HepG2 (cell line): ENCODE measurements at regions not wholly inside any gene's neighbourhood (a gene's known extent, or its start where the extent isn't known, plus 50 kb on each side); places are given as distances from the start of the nearest gene placed in this dataset.

Experiments
- ATAC-seq: fragments of 200-7000 bp; cut with Tn5 transposase; 3 replicates; pipeline ENCODE4 v1.9.1; 2020; ENCODE audit warnings: mild to moderate bottlenecking, moderate library complexity
- BruUV-seq: library from RNA; stranded (reverse); fragments of 400-500 nt; replicated peaks from 2 replicates; lab custom pipeline; 2021; lab: Mats Ljungman, UMichigan
- CTCF ChIA-PET: fragments of 300-600 bp; formaldehyde crosslinking; extraction: SDS; loops from one replicate; lab custom pipeline; 2021; ENCODE audit warnings: low total read pairs, inconsistent platforms, low intra/inter-chr PET ratio; lab: Yijun Ruan, JAX
- POLR2A ChIA-PET: fragments of 350-600 bp; sonication (Branson Sonifier 250); formaldehyde crosslinking; loops from one replicate; lab custom pipeline; 2020; ENCODE audit warnings: antibody characterized with exemption, inconsistent platforms; lab: Yijun Ruan, JAX
- DNase-seq: peaks from one replicate; pipeline ENCODE4 v3.0.0-alpha.2; 2015; ENCODE audit warnings: low spot score
- FAIRE-seq: peaks from 3 replicates; lab custom pipeline; 2011; peaks lifted over from hg19 to GRCh38; lab: Jason Lieb, UNC
- H2AFZ ChIP-seq: one replicate; pipeline ENCODE4 v1.6.1; 2011; ENCODE audit warnings: low read length, inconsistent platforms
- H3K27ac ChIP-seq: fragments of 300-600 bp; 3 replicates; pipeline ENCODE4 v1.8.0; 2011; ENCODE audit warnings: mixed run types, mild to moderate bottlenecking, mixed read lengths, low read length, inconsistent platforms; ENCODE audit not compliant: insufficient read depth; ENCODE audit errors: extremely low read length
- H3K27me3 ChIP-seq, 2 experiments: fragments of 200-600 bp in 1 of 2; 2 replicates in 1 of 2; 3 replicates in 1 of 2; pipeline versions ENCODE4 v1.6.0 to v1.8.0; 2011; ENCODE audit warnings: low read length in 2 of 2, mild to moderate bottlenecking in 2 of 2, moderate library complexity in 2 of 2, inconsistent platforms in 1 of 2; ENCODE audit not compliant: insufficient read depth in 2 of 2, control insufficient read depth in 1 of 2
- H3K36me3 ChIP-seq, 2 experiments: fragments of 200-600 bp in 1 of 2; replicated peaks in 1 of 2; 2 replicates in 1 of 2; 3 replicates in 1 of 2; pipeline versions ENCODE4 v1.5.1 to v1.8.0; 2011; ENCODE audit warnings: low read length in 2 of 2, inconsistent platforms in 1 of 2; ENCODE audit not compliant: insufficient read depth in 2 of 2, control insufficient read depth in 1 of 2
- H3K4me1 ChIP-seq: 2 replicates; pipeline ENCODE4 v1.5.1; 2012; ENCODE audit warnings: low read length, inconsistent platforms; ENCODE audit not compliant: insufficient read depth
- H3K4me2 ChIP-seq: 2 replicates; pipeline ENCODE4 v1.6.0; 2011; ENCODE audit warnings: low read depth, low read length, inconsistent platforms
- H3K4me3 ChIP-seq, 3 experiments: fragments of 200-600 bp in 1 of 3; sonication (generic), shearing (Covaris generic) in 1 of 3; replicated peaks in 1 of 3; 2 replicates each; pipeline ENCODE4 v1.5.1; 2011 to 2016; ENCODE audit warnings: low read length in 3 of 3, inconsistent platforms in 2 of 3, low read depth in 2 of 3, mild to moderate bottlenecking in 2 of 3, control low read depth in 1 of 3, mixed read lengths in 1 of 3; ENCODE audit not compliant: insufficient read depth in 1 of 3
- H3K79me2 ChIP-seq: one replicate; pipeline ENCODE4 v1.6.1; 2011; ENCODE audit warnings: low read length, inconsistent platforms; ENCODE audit not compliant: insufficient read depth
- H3K9ac ChIP-seq: 2 replicates; pipeline ENCODE4 v1.6.0; 2011; ENCODE audit warnings: mild to moderate bottlenecking, low read depth, low read length, inconsistent platforms; ENCODE audit not compliant: insufficient read depth
- H3K9me3 ChIP-seq: 2 replicates; pipeline ENCODE4 v1.5.1; 2012; ENCODE audit warnings: mild to moderate bottlenecking, low read length
- H4K20me1 ChIP-seq: 2 replicates; pipeline ENCODE4 v1.6.0; 2011; ENCODE audit warnings: inconsistent platforms, mild to moderate bottlenecking, low read length, moderate library complexity; ENCODE audit not compliant: insufficient read depth
- HDAC1 ChIP-seq: sonication (generic); formaldehyde crosslinking; IDR thresholded peaks from 2 replicates; pipeline ENCODE4 v1.5.1; 2020; ENCODE audit warnings: mild to moderate bottlenecking, missing genetic modification reagents
- NFIB ChIP-seq: sonication (generic); formaldehyde crosslinking; IDR thresholded peaks from 2 replicates; pipeline ENCODE4 v1.9.0; 2021; ENCODE audit warnings: missing genetic modification reagents, mild to moderate bottlenecking, borderline replicate concordance
- RXRA ChIP-seq: sonication (generic); formaldehyde crosslinking; IDR thresholded peaks from 2 replicates; pipeline ENCODE4 v1.5.1; 2020; ENCODE audit warnings: missing genetic modification reagents
- ZC3H13 ChIP-seq: sonication (generic); formaldehyde crosslinking; IDR thresholded peaks from 2 replicates; pipeline ENCODE4 v1.8.1; 2023; ENCODE audit warnings: mild to moderate bottlenecking, missing genetic modification reagents, moderate library complexity
- ZNF136 ChIP-seq: sonication (generic); formaldehyde crosslinking; IDR thresholded peaks from 2 replicates; pipeline ENCODE4 v1.8.1; 2022; ENCODE audit warnings: low read depth, mild to moderate bottlenecking, moderate library complexity, missing genetic modification reagents
- ZNF547 ChIP-seq: sonication (generic); formaldehyde crosslinking; IDR thresholded peaks from 2 replicates; pipeline ENCODE4 v1.5.1; 2020; ENCODE audit warnings: mild to moderate bottlenecking, missing genetic modification reagents
- WGBS: methylation state at CpG from one replicate; pipeline ENCODE4 v1.1.6; 2017; ENCODE audit warnings: low lambda C conversion rate; 5-methylcytosine and 5-hydroxymethylcytosine counted together
- in situ Hi-C: cut with HindIII; loops from 2 replicates; pipeline ENCODE4 v1.10.0; 2017; ENCODE audit warnings: low pct_unique_long_range_greater_than_20kb; ENCODE audit not compliant: extremely low pct_ligation_motif_present
- intact Hi-C: fragments of 100-400 bp; cut with micrococcal nuclease; formaldehyde crosslinking; loops from one replicate; pipeline ENCODE4 v1.10.0; 2022; ENCODE audit not compliant: unreplicated experiment
- TF ChIP-seq, protein P1 (sequence below): IDR thresholded peaks from 2 replicates; pipeline ENCODE4 v1.6.1; 2016; ENCODE audit warnings: missing biosample characterization, missing genetic modification reagents, low read depth
- TF ChIP-seq, protein P2 (sequence below): sonication (generic); formaldehyde crosslinking; IDR thresholded peaks from 2 replicates; pipeline ENCODE4 v1.5.0; 2020; ENCODE audit warnings: mild to moderate bottlenecking, missing genetic modification reagents, borderline replicate concordance

DNA sequence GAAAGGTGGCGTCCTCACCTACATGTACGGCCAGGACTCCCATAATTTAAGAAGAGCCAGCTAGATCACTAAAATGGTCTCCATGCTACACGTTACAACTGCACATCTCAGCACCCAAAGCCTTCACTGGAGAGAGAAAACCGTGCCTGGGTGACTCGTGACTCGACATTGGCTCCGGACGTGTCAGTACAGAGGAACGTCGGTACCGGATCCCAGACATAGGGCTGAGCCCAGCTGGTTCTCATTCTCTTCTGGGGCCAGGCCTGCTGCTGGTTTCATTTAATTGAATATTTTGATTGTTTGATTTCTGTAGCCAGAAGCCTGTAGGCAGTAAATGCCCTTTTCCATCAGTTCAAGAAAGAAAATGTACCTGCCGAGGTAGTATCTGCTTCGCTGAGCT is 93.1 kb downstream of the HHIPL2 start:
- TF ChIP-seq NFIB (CRISPR knock-in tag) (no peak), ZNF547 (CRISPR knock-in tag) (no peak)
- TF ChIP-seq, protein P1, sequence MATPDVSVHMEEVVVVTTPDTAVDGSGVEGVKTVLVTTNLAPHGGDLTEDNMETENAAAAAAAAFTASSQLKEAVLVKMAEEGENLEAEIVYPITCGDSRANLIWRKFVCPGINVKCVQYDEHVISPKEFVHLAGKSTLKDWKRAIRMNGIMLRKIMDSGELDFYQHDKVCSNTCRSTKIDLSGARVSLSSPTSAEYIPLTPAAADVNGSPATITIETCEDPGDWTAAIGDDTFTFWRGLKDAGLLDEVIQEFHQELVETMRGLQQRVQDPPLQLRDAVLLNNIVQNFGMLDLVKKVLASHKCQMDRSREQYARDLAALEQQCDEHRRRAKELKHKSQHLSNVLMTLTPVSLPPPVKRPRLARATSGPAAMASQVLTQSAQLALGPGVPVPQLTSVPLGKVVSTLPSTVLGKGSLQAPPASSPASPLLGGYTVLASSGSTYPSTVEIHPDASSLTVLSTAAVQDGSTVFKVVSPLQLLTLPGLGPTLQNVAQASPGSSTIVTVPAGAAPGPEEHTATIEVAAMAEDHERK: no peak
- TF ChIP-seq, all 625 proteins: peak for 0
- WGBS: 27% methylated on average over 12 of the region's 13 CpGs
- ChIA-PET POLR2A (interaction anchor here (1.0 kb wide), 1 partner anchor 11 kb away, joined by 4 read pairs; no protein-coding TSS in a partner anchor), CTCF (interaction anchor here (1.7 to 2.1 kb wide), 2 partner anchors 330 to 359 kb away, joined by 4 to 13 read pairs; no protein-coding TSS in a partner anchor)
- no peak for DNase-seq
- Histone ChIP-seq H3K27me3 (peaks cover 0 to 1% of the 10 kb centered on the region in 2 experiments; a peak in 1 of 5 replicates), H3K79me2 (no peaks in the 10 kb centered on the region), H3K4me1 (peaks cover 8% of the 10 kb centered on the region), H3K4me2 (peak overlapping the region; percentile 60), H3K9ac (no peak overlapping the region), H4K20me1 (no peaks in the 10 kb centered on the region), H3K27ac (no peak overlapping the region), H3K36me3 (no peaks in the 10 kb centered on the region), H2AFZ (no peak overlapping the region), H3K4me3 (no peak overlapping the region), H3K9me3 (peaks cover 17% of the 10 kb centered on the region)
- in situ Hi-C loops (loop anchor here (5.0 to 25.0 kb wide), 2 partner anchors 332 to 633 kb away; no protein-coding TSS in a partner anchor), intact Hi-C loops (loop anchor here (1.0 to 5.0 kb wide), 3 partner anchors 358 to 1192 kb away; no protein-coding TSS in a partner anchor)
- no peak for FAIRE-seq
- ATAC-seq: peak; percentile 35
- no TSS peak for BruUV-seq

DNA sequence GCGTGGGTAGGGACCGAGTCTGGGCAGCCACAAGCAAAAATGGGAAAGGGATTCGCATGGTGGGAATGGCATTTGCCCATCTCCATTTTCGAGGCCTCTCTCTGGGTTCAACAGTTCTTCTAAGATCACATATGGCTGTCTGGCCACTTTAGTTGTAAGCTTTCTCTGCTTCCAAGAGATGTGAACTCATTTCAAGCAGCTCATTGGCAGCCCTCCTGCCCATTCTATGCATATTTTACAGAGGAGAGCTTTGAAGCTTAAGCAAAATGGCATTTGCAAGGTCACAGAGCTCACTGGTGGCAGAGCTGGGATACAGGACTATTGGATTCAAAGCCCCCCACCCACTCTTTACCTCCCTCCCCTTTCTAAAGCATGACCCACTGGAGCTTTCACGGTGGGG is 93.7 kb downstream of the HHIPL2 start:
- H3K4me3 ChIP-seq: no peak overlapping the region
- H3K27me3 ChIP-seq: peaks cover 0 to 1% of the 10 kb centered on the region in 2 experiments; a peak in 1 of 5 replicates
- ChIA-PET POLR2A (no interaction called here), CTCF (interaction anchor here (1.7 to 2.1 kb wide), 2 partner anchors 330 to 358 kb away, joined by 4 to 13 read pairs; no protein-coding TSS in a partner anchor)
- DNase-seq (no peak), ATAC-seq (no peak), FAIRE-seq (no peak)
- 42% methylated on average over 5 of the region's 5 CpGs for WGBS
- no peaks in the 10 kb centered on the region for H3K79me2 ChIP-seq
- no TSS peak for BruUV-seq
- no peaks in the 10 kb centered on the region for H4K20me1 ChIP-seq
- in situ Hi-C loops: loop anchor here (25.0 kb wide), 1 partner anchor 633 kb away; no protein-coding TSS in a partner anchor
- no peak overlapping the region for H2AFZ ChIP-seq
- no peak overlapping the region for H3K4me2 ChIP-seq
- no peak overlapping the region for H3K27ac ChIP-seq
- H3K9ac ChIP-seq: no peak overlapping the region
- no peaks in the 10 kb centered on the region for H3K36me3 ChIP-seq
- peaks cover 8% of the 10 kb centered on the region for H3K4me1 ChIP-seq
- peaks cover 17% of the 10 kb centered on the region for H3K9me3 ChIP-seq
- intact Hi-C loops: loop anchor here (2.0 kb wide), 1 partner anchor 975 kb away; no protein-coding TSS in a partner anchor
- TF ChIP-seq ZNF136 (CRISPR knock-in tag) (no peak), HDAC1 (no peak), ZC3H13 (CRISPR knock-in tag) (no peak), RXRA (CRISPR knock-in tag) (no peak)
- TF ChIP-seq, protein P2, sequence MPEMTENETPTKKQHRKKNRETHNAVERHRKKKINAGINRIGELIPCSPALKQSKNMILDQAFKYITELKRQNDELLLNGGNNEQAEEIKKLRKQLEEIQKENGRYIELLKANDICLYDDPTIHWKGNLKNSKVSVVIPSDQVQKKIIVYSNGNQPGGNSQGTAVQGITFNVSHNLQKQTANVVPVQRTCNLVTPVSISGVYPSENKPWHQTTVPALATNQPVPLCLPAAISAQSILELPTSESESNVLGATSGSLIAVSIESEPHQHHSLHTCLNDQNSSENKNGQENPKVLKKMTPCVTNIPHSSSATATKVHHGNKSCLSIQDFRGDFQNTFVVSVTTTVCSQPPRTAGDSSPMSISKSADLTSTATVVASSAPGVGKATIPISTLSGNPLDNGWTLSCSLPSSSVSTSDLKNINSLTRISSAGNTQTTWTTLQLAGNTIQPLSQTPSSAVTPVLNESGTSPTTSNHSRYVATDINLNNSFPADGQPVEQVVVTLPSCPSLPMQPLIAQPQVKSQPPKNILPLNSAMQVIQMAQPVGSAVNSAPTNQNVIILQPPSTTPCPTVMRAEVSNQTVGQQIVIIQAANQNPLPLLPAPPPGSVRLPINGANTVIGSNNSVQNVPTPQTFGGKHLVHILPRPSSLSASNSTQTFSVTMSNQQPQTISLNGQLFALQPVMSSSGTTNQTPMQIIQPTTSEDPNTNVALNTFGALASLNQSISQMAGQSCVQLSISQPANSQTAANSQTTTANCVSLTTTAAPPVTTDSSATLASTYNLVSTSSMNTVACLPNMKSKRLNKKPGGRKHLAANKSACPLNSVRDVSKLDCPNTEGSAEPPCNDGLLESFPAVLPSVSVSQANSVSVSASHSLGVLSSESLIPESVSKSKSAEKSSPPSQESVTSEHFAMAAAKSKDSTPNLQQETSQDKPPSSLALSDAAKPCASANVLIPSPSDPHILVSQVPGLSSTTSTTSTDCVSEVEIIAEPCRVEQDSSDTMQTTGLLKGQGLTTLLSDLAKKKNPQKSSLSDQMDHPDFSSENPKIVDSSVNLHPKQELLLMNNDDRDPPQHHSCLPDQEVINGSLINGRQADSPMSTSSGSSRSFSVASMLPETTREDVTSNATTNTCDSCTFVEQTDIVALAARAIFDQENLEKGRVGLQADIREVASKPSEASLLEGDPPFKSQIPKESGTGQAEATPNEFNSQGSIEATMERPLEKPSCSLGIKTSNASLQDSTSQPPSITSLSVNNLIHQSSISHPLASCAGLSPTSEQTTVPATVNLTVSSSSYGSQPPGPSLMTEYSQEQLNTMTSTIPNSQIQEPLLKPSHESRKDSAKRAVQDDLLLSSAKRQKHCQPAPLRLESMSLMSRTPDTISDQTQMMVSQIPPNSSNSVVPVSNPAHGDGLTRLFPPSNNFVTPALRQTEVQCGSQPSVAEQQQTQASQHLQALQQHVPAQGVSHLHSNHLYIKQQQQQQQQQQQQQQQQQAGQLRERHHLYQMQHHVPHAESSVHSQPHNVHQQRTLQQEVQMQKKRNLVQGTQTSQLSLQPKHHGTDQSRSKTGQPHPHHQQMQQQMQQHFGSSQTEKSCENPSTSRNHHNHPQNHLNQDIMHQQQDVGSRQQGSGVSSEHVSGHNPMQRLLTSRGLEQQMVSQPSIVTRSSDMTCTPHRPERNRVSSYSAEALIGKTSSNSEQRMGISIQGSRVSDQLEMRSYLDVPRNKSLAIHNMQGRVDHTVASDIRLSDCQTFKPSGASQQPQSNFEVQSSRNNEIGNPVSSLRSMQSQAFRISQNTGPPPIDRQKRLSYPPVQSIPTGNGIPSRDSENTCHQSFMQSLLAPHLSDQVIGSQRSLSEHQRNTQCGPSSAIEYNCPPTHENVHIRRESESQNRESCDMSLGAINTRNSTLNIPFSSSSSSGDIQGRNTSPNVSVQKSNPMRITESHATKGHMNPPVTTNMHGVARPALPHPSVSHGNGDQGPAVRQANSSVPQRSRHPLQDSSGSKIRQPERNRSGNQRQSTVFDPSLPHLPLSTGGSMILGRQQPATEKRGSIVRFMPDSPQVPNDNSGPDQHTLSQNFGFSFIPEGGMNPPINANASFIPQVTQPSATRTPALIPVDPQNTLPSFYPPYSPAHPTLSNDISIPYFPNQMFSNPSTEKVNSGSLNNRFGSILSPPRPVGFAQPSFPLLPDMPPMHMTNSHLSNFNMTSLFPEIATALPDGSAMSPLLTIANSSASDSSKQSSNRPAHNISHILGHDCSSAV (CRISPR knock-in tag): no peak
